ENCODE measurements at regions not wholly inside any gene's neighbourhood (a gene's known extent, or its start where the extent isn't known, plus 50 kb on each side); places are given as distances from the start of the nearest gene placed in this dataset.
A peak's percentile ranks its signal among the peaks of the same experiment; 100 is the strongest.
"Not testable (repeated sequence)": the region's sequence is repeated elsewhere in the genome, so short reads cannot be mapped to it uniquely, and the experiment has no call there.

DNA sequence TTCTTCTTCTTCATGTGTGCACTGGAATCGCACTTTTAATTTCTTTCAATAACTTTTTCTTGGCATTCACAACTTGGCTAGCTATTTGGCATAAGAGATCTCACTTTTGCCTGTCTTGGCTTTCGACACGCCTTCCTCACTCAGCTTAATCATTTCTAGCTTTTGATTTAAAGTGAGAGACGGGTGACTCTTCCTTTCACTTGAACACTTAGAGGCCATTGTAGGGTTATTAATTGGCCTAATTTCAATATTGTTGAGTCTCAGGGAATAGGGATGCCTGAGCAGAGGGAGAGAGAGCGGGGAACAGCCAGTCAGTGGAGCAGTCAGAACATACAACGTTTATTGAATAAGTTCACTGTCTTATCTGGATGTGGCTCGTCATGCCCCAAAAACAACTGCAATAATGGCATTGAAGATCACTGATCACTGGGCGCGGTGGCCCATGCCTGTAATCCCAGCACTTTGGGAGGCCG, 200.3 kb downstream of the SEC14L1 start:
- DNase-seq (ENCODE audit: low read depth in 2 of 2) = no peak

DNA sequence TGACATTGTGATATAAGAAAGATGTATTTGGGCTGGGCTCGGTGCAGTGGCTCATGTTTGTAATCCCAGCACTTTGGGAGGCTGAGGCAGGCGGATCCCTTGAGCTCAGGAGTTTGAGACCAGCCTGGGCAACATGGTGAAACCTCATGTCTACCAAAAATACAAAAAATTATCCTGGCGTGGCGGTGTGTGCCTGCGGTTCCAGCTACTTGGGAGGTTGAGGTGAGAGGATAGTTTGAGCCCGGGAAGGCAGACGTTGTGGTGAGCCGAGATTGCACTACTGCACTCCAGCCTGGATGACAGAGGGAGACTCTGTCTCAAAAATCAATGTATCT, 201.9 kb downstream of the SEC14L1 start:
- not testable (repeated sequence) for DNase-seq (ENCODE audit: low read depth in 2 of 2)

DNA sequence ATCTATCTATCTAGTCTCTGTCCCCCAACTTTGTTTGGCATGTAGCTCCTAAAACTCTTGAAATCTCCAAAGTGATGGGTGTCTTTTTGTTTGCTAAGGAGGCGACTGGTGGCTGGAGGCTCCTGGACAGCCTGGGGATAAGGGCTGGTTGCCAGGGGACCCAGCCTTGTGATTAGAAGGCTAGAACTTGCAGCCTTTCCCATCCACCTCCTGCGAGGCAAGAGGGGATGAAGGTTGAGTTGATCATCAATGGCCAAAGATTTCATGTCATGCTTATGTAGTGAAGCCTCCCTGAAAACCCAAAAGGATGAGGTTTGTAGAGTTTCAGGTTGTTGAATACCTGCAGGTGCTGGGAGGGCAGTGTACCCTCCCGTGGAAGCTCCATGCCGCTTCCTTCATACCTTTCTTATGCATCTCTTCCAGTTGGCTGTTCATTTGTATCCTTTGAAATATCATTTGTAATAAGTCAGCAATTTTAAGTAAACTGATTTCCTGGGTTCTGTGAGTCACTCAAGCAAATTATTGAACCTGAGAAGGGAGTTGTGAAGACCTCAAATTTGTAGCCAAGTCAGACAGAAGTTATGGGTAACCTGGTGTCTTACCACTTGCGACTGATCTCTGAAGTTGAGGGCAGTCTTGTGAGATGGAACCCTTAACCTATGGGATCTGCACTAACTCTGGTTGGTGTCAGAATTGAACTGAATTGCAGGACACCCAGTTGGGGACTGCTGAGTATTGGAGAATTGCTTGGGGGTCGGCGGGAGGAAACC, 202.4 kb downstream of the SEC14L1 start:
- DNase-seq (ENCODE audit: low read depth in 2 of 2) = no peak

DNA sequence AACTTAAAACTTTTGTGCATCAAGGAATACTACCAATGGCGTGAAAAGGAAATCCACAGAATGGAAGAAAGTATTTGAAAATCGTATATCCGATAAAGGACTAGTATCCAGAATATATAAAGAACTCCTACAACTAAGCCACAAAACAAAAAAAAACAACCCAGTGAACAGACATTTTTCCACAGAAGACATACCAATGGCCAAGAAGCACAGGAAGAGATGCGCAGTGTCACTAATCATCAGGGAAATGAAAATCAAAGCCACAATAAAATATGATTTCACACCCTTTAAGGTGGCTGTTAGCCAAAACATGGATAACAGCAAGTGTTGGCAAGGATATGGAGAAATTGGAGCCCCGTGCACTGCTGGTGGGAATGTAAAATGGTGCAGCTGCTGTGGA, 203.3 kb downstream of the SEC14L1 start:
- no peak for DNase-seq (ENCODE audit: low read depth in 2 of 2)

DNA sequence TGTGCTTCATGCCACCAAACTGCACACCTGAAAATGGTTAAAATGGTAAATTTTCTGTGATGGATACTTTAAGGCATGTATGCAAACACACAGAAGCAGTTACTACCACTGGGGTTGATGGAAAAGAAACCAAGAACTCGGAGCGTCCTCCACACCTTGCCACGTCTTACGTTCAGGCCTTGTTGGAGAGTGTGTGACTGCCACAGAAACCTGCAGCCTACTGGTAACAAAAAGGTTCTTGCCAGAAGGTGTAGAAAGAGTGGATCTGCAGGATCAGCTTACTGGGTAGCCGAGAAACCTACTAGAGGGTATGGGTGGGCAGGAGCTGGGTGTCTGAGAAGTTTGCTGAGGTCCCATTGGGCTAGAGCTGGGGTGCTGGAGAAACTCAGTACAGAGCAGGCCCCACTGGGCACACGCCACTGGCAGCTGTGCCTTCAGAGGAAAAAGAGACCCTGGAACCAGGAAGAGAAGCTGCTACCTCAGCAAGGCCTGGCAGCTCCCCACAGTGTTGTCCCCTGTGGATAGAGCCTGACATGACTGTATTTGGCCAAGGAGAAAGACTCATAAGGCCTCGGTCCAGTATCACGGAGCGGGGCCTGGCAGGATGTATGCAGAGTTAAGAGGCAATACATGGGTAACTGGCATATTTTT, 204.6 kb downstream of the SEC14L1 start:
- no peak for DNase-seq (ENCODE audit: low read depth in 2 of 2)

DNA sequence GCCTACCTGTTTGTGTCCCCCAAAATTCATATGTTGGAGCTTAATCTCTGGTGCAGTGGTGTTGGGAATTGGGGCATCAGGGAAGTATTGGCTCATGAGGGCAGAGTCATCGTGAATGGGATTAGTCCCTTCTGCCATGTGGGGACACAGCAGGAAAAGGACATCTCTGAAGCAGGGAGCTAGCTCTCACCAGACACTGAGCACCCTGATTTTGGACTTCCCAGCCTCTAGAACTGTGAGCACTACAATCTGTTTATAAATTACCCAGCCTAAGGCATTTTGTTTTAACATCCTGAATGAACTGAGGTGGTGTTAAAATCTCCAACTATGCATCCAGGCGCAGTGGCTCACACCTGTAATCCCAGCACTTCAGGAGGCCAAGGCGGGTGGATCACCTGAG, 206.0 kb downstream of the SEC14L1 start:
- no peak for DNase-seq (ENCODE audit: low read depth in 2 of 2)

DNA sequence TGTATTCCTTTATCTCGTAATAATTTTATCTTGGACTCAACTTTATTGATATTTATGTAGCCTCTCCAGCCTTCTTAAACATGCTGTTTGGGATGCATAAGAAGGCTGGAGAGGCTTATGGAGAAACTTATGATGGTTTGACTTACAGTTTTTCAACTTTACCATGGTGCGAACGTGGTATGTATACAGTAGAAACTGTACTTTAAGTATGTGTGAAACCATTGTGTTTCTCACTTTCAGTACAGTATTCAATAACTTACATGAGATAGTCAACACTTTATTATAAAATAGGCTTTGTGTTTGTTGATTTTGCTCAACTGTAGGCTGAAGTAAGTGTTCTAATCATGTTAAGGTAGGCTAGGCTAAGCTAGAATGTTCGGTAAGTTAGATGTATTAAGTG, 206.8 kb downstream of the SEC14L1 start:
- no peak for DNase-seq (ENCODE audit: low read depth in 2 of 2)

DNA sequence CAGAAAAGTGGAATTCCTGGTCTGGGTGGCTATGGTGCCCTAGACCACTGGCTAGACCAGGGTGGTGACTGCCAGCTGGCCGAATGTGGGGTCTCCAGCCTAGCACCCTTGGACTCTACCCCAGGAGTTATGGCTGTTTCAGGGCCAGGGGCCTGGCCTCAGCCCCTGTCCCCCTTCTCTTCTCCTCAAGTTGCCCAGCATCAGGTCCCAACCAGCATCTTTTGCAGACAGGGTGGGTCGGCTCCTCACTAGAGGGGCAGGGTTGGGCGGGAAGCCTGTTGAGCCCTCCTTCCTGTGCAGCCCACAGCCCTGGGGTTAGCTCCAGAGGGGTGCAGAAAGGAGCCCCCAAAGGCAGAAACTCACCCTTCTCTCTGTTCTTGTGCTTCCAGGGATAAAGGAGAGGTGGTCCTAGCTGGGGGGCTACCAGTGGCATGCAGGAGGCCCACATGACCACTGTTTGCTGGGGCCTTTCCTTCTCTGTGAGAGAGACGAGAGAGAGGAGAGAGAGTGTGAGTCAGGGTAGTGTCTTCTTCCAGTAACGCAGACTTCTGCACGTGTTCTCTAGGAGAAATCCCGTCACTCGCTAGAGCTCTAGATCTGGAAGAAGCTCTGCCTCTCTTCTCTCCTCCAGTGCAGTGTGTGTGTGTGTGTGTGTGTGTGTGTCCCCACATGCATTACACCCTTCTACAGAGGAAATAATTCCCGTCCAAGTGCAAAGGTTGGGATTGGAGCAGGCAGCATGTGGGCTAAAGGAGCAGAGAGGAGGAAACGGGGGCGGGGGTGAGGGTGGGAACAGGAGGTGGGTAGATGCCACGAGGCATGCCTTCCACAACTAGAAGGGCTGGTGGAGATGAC, 209.4 kb downstream of the SEC14L1 start:
- peak; percentile 64 to 67 for DNase-seq (ENCODE audit: low read depth in 2 of 2)

DNA sequence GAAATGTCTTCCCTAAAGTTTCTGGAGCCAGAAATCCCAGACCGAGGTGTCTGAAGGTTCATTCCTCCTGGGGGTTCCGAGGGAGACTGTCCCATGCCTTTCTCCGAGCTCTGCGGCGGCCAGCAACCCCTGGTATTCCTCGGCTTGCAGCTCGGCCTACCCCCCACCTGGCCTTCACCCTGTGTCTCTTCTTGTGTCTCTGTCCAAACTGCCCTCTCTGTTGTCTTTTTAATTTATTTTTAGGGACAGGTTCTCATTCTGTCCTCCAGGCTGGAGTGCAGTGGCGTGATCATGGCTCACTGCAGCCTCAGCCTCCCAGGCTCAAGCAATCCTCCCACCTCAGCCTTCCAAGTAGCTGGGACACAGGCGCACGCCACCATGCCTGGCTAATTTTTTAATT, 211.7 kb downstream of the SEC14L1 start:
- no peak for DNase-seq (ENCODE audit: low read depth in 2 of 2)

DNA sequence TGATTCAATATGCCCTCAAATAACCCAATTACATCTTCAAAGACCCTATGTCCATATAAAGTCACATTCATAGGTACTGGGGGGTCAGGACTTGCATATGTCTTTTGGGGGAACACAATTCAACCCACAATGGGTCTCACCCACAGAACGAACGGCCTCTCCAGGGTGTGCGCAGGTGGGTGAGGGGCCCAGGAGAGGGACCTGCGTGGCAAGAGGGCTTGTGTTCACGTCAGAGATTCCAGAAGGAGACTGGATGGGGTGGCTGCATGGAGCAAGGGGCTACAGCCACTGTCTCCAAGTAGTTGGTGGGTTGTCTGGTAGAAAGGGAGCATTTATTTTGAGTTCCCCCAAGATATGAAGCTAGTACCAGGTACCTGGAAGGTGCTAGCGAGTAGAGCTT, 212.2 kb downstream of the SEC14L1 start:
- DNase-seq (ENCODE audit: low read depth in 2 of 2) = no peak

DNA sequence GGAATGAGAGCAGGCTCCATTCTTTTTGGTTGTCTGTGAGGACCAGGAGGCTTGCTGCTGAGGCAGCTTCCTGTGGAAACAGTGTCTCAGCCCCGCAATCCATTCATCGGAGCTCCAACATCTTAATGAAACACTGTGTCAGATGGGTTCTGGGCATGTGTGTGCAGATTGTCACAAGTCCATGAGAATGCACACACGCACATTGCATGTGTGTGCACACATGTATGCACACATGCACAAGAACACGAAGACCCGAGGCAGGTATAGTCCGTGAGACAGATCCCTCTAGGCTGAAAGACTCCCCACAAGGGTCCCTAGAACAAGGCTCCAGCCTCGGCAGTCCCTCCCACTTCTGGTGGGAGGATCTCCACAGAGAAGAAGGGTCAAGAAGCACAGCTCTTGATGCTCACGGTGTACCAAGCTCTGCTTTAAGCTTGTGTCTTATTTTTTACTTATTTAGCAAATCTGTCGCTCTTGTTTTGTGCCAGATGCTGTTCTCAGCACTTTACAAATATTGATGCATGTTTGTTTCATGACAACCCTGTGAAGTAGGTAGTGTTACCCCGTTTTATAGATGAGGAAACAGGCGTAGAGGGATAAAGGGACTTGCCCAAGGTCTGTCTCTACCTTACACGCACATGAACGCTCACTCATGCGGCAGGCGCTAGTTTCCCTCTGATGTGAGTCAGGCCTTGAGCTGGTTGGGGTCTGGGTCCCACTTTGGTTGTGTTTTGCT, 213.1 kb downstream of the SEC14L1 start:
- no peak for DNase-seq (ENCODE audit: low read depth in 2 of 2)

DNA sequence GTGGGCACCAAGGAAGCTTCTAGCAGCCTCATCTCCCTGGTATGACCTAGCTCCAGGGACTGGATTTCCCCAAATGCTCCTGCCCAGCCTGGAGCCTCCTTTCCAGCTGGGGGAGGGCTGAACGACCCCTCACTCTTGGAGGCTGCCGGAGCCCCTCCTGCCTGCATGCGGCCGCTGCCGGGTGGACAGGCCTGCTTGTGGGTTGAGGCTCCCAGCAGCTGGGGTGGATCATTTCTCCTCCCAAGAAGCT, 213.6 kb downstream of the SEC14L1 start:
- no peak for DNase-seq (ENCODE audit: low read depth in 2 of 2)

DNA sequence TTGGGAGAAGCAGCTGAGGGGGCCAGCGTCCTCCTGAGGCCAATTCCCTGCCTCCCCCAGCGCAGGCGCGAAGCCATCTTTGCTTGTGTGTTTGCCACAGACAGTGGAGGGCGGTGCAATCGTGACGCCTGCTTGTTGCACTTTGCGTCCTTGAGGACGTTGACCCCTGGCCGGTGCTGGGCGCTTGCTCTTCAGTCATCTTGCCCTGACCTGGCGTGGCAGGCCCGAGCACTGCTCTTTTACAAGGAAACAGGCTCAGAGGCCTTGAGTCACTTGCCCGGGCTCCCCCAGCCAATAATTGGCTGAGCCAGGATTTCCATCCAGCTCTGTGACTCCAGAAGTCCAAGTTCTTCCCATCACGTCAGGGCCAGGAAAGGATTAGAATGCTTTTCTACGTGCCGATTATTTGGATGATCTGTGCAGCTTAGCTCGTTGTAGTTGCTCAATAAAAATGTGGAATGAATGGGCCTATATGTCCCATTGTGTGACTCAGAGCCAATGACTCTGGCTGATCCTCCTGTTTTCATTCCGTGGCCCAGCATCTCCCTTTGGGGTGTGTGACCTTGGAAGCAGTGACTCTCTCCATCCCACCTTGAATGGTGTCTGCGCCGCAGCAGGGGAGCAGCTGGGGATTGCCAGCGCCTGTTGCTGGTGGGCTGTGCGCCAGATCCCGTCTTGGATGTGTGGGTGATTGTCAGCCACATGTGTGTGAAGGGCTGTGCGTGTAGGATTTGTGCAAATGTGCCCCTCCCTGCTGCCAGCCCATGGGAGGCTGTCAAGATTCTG, 214.1 kb downstream of the SEC14L1 start:
- DNase-seq (ENCODE audit: low read depth in 2 of 2) = peak; percentile 89

DNA sequence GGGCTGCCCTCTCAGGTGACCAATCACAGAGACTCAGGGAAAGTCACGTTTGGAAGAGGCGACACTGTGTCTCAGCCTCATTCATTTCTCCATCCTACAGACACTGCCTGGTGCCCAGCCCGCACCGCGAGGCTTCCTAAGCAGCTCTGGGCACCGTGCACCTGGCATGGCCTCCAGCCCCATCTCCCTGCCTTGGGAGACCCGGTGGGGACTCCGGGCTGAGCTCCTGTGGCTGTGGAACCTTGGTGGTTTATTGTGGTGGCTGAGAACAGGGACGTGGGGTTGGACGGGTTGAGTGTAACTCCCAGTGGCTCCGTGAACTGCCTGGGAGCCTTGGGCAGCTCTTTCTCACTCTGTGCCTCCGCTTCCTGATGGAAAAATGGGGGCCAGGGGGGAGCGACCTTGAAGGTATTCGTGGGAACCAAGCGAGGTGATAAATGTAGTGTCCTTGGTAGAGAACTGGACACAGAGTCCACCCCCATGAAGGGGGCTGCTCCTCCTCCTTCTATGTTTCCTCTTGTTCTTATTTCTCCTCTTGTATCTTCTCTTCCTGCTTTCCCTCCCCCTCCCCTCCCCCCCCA, 215.4 kb downstream of the SEC14L1 start:
- DNase-seq (ENCODE audit: low read depth in 2 of 2) = no peak

DNA sequence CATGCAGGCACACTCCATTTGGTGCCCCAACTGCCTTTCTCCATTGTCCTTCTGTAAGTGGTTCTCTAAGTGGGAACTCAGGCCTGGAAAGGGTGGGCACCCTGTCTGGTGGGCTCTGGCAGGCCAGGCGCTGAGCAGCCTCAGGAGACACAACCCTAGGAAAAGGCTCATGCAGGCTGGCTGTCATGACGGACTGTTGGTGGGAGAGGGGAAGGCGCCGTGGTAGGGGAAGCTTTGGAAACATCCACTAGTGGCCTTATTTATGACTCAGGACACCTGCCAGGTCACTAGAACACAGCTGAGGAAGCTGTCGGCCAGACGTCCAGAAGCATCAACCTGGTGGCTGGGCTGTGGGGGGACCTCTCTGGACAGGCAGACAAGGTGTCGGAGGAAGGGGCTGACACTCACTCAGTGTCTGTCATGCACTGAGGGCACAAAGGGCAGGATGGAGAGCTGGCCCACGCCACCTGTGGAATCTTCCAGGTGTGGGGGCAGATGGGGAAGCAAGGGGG, 216.0 kb downstream of the SEC14L1 start:
- DNase-seq (ENCODE audit: low read depth in 2 of 2) = no peak

DNA sequence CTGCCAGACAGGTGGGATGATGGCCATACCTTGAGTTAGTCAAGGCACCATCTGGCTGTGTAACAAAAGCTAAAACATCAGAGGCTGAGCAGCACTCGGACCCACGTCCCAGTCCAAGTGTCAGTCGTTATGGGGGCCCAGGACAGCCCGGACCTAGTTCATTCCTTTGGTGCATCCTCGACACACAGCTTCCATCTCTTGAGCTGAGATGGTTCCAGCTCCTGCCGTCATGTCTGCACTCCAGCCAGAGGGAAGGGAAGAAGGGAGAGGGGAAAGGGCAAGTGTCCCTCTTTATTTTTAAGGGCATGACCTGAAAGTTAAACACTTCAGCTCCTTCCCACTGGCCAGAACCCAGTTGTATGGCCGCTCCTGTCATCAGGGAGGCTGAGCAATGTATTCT, 218.0 kb downstream of the SEC14L1 start:
- DNase-seq (ENCODE audit: low read depth in 2 of 2) = no peak

DNA sequence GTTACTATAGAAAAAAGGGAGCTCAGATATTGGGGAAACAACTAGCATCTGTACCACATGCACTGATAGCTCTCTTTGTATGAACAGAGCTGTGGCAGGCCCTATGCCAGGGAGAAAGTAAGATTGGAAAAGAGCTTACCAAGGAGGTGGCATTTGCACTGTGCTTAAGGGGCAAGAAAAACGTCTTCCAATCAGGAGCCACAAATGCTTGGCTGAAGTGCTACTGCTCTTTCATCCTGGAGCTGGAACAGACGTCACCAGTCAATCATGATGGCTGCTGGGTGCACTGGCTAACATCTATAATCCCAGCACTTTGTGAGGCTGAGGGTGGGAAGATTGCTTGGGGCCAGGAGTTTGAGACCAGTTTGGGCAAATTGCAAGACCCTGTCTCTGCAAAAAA, 218.5 kb downstream of the SEC14L1 start:
- no peak for DNase-seq (ENCODE audit: low read depth in 2 of 2)

DNA sequence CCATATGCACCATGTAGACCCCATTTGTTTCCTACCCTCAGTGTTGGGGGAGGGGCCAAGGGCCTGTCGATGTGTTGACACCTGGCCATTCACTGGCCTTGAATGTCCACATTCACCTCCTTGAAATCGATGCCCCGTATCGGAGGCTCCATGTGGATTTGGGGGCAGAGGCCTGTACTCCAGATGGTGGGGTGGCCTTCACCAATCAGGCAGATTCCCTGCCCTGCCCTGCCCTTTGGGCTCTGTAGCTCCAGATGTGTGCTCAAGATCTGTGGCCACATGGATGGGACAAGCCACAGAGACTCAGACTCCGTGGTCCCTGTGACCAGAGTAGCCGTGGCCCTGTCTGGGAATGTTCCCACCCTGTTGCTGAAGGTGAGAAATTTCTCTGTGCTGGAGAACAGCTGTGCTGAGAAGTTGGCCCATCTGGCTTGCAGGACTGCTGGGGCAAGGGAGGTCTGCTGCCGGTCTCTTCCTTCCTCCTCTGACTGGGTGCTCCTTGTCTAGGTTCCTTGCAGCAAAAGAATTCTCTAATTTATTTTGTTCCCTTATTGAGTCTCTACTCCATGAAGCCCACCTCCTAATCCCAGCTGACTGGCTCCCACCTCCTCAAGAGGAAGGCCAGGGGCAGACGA, 221.3 kb downstream of the SEC14L1 start:
- no peak for DNase-seq (ENCODE audit: low read depth in 2 of 2)

DNA sequence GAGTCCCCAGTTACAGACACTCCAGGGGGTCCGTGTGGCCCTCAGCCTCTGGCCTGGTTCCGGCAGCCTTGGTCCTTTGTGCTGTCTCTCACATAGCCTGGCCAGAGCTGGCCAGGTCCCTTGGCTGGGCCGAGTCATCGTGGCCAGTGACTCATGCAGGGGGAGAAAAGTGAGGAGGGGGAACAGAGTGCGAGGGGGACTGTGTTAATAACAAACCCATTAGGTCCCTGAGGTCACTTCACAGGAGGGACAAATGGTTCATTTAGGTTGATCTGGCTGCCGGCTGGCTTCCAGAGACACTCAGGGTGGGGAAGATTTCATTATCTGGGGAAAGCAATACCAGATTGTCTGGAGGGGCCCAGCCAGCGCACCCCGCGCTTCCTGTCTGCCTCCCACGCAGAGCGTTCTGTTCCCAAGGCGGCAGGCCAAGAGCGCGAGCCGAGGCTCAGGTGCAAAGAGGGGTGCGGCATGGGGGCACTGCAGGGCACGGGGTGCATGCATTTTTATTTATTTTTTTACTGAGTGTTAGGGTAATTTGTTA, 223.1 kb downstream of the SEC14L1 start:
- no peak for DNase-seq (ENCODE audit: low read depth in 2 of 2)

DNA sequence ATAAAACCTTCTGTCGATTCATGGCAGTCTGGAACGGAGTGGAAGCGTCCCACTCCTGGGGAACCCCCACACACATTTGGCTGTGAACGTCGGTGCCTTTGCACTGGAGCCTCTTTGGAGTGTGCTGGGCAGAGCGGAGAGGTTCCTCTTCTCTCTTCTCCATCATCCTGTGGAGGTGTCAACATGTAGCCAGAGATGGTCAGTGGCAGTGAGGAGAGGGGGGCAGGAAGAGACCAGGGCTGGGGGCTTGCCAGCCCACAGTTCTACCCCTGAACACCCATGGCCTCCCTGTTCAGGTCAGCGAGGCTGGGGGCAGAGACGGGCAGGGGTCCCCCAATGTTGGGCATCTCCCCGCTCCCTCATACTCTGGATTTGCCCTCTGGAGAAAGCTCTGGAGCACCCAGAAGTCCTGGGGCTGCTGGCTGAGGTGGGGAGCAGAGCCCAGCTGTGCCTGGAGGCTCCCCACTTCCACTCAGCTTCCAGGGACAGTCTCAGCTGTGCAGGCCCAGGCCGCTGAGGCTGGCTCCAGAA, 223.7 kb downstream of the SEC14L1 start:
- no peak for DNase-seq (ENCODE audit: low read depth in 2 of 2)

Data from fibroblast of skin of left quadriceps (primary cell).